HG03108 (cell line): ENCODE measurements at regions not wholly inside any gene's neighbourhood (a gene's known extent, or its start where the extent isn't known, plus 50 kb on each side); places are given as distances from the start of the nearest gene placed in this dataset.

Source experiments
- ATAC-seq: cut with Tn5 transposase; IDR thresholded peaks from one replicate; pipeline ENCODE4 v1.9.1; 2021; ENCODE audit warnings: moderate library complexity; ENCODE audit not compliant: unreplicated experiment

- no peak for ATAC-seq
Observed at GRCh38 chrX:69365755-69366154, 138.4 kb upstream of the NALF2 start.

- ATAC-seq: no peak
Observed at GRCh38 chrX:69365349-69365748, 138.8 kb upstream of the NALF2 start.

- ATAC-seq: no peak
Observed at GRCh38 chrX:69362856-69363255, 141.3 kb upstream of the NALF2 start.

- no peak for ATAC-seq
Observed at GRCh38 chrX:69362354-69362753, 141.8 kb upstream of the NALF2 start.

- no peak for ATAC-seq
Observed at GRCh38 chrX:69361311-69361845, 142.7 kb upstream of the NALF2 start.

GRCh38 chrX:69357317-69357716 is 146.8 kb upstream of the NALF2 start:
- no peak for ATAC-seq

GRCh38 chrX:69324851-69325250 is 159.6 kb upstream of the PJA1 start:
- ATAC-seq: no peak

- ATAC-seq: no peak
Observed at GRCh38 chrX:69323786-69324720, 158.8 kb upstream of the PJA1 start.

GRCh38 chrX:69321789-69322188 is 156.5 kb upstream of the PJA1 start:
- ATAC-seq: no peak

GRCh38 chrX:69321006-69321655 is 155.9 kb upstream of the PJA1 start:
- ATAC-seq: no peak

GRCh38 chrX:69320116-69320515 is 154.9 kb upstream of the PJA1 start:
- no peak for ATAC-seq

- no peak for ATAC-seq
Observed at GRCh38 chrX:69319376-69319775, 154.1 kb upstream of the PJA1 start.

- no peak for ATAC-seq
Observed at GRCh38 chrX:69318651-69319340, 153.5 kb upstream of the PJA1 start.

GRCh38 chrX:69317721-69318120 is 152.5 kb upstream of the PJA1 start:
- no peak for ATAC-seq

GRCh38 chrX:69314436-69315348 is 149.4 kb upstream of the PJA1 start:
- no peak for ATAC-seq

GRCh38 chrX:69313617-69314290 is 148.5 kb upstream of the PJA1 start:
- no peak for ATAC-seq

- ATAC-seq: no peak
Observed at GRCh38 chrX:69311936-69312670, 146.8 kb upstream of the PJA1 start.

- no peak for ATAC-seq
Observed at GRCh38 chrX:69309074-69309792, 144.0 kb upstream of the PJA1 start.
